ENCODE measurements at regions not wholly inside any gene's neighbourhood (a gene's known extent, or its start where the extent isn't known, plus 50 kb on each side); places are given as distances from the start of the nearest gene placed in this dataset.

GRCh38 chr21:28250946-28251345, 741.7 kb downstream of the LTN1 start:
- TF ChIP-seq REST (IDR thresholded peaks at IDR 0.05; ENCODE audit: low read depth) (no peak), RAD21 (IDR thresholded peaks at IDR 0.05; ENCODE audit: low read depth) (no peak), TEAD4 (IDR thresholded peaks at IDR 0.05) (no peak), USF1 (IDR thresholded peaks at IDR 0.05) (no peak), ZBTB7A (IDR thresholded peaks at IDR 0.05; ENCODE audit: low read depth) (no peak), CEBPB (IDR thresholded peaks at IDR 0.05) (no peak), YY1 (IDR thresholded peaks at IDR 0.05; ENCODE audit: low read depth) (no peak), EGR1 (IDR thresholded peaks at IDR 0.05) (no peak), TCF12 (IDR thresholded peaks at IDR 0.05; ENCODE audit: low read depth) (no peak), TAF1 (IDR thresholded peaks at IDR 0.05; ENCODE audit: low read depth) (no peak), CREB1 (IDR thresholded peaks at IDR 0.05; ENCODE audit: low read depth) (no peak), EP300 (IDR thresholded peaks at IDR 0.05; ENCODE audit: borderline replicate concordance) (no peak), NFIC (IDR thresholded peaks at IDR 0.05) (no peak)

Measured in Ishikawa (cell line).